Hepatocyte (in vitro differentiated cells): ENCODE measurements at regions not wholly inside any gene's neighbourhood (a gene's known extent, or its start where the extent isn't known, plus 50 kb on each side); places are given as distances from the start of the nearest gene placed in this dataset.

Experiments used
- EZH2 ChIP-seq: fragments of 200-600 bp; sonication (generic); IDR thresholded peaks from 2 replicates; pipeline ENCODE4 v1.6.1; 2016; ENCODE audit warnings: antibody characterized with exemption, mild to moderate bottlenecking, borderline replicate concordance
- TF ChIP-seq, protein P1 (sequence below): fragments of 200-600 bp; sonication (generic); IDR thresholded peaks from 2 replicates; pipeline ENCODE4 v1.5.1; 2016; ENCODE audit warnings: antibody characterized with exemption, mild to moderate bottlenecking; ENCODE audit not compliant: poor library complexity

- TF ChIP-seq, protein P1, sequence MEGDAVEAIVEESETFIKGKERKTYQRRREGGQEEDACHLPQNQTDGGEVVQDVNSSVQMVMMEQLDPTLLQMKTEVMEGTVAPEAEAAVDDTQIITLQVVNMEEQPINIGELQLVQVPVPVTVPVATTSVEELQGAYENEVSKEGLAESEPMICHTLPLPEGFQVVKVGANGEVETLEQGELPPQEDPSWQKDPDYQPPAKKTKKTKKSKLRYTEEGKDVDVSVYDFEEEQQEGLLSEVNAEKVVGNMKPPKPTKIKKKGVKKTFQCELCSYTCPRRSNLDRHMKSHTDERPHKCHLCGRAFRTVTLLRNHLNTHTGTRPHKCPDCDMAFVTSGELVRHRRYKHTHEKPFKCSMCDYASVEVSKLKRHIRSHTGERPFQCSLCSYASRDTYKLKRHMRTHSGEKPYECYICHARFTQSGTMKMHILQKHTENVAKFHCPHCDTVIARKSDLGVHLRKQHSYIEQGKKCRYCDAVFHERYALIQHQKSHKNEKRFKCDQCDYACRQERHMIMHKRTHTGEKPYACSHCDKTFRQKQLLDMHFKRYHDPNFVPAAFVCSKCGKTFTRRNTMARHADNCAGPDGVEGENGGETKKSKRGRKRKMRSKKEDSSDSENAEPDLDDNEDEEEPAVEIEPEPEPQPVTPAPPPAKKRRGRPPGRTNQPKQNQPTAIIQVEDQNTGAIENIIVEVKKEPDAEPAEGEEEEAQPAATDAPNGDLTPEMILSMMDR = no peak
- TF ChIP-seq EZH2 = no peak
Observed at GRCh38 chr4:171602638-171603355, 210.4 kb upstream of the GALNTL6 start.
